Breast epithelium (tissue), 3 donors: ENCODE measurements at regions not wholly inside any gene's neighbourhood (a gene's known extent, or its start where the extent isn't known, plus 50 kb on each side); places are given as distances from the start of the nearest gene placed in this dataset.

ENCODE experiments used
- CTCF ChIP-seq, 3 donors: fragments of 450-650 bp; IDR thresholded peaks; one replicate each; pipeline ENCODE4 v1.5.1; 2016 to 2017; ENCODE audit warnings: antibody characterized with exemption in 3 of 3, mild to moderate bottlenecking in 3 of 3, moderate library complexity in 3 of 3
- POLR2AphosphoS5 ChIP-seq, 3 donors: sonication (generic); formaldehyde crosslinking; IDR thresholded peaks; one replicate each; pipeline ENCODE4 v1.6.1; 2017; ENCODE audit warnings: antibody characterized with exemption in 3 of 3

- TF ChIP-seq POLR2AphosphoS5 (IDR thresholded peaks at IDR 0.05) (no peak), CTCF (IDR thresholded peaks at IDR 0.05) (no peak)
These were observed 78.3 kb upstream of the HELT start for GRCh38 chr4:184939978-184940377.
